Effector memory CD8-positive, alpha-beta T cell (primary cell): ENCODE measurements at regions not wholly inside any gene's neighbourhood (a gene's known extent, or its start where the extent isn't known, plus 50 kb on each side); places are given as distances from the start of the nearest gene placed in this dataset.

Experiments
- ATAC-seq: fragments of 150-1000 bp; cut with Tn5 transposase; replicated peaks from 2 replicates; pipeline ENCODE4 v1.10.0; 2021; ENCODE audit warnings: mild to moderate bottlenecking, moderate library complexity
- DNase-seq, 3 experiments: peaks; one replicate each; pipeline ENCODE4 v3.0.0; 2021
- H3K27ac Mint-ChIP-seq, 2 donors: one replicate each; pipeline ENCODE4 v1.8.0; 2022; ENCODE audit warnings: mild to moderate bottlenecking in 2 of 2, mixed read lengths in 2 of 2, moderate library complexity in 2 of 2
- H3K27me3 Mint-ChIP-seq, 2 donors: one replicate each; pipeline ENCODE4 v1.8.0; 2022; ENCODE audit warnings: mixed read lengths in 2 of 2
- H3K36me3 Mint-ChIP-seq: one replicate; pipeline ENCODE4 v1.8.0; 2022; ENCODE audit warnings: mild to moderate bottlenecking, moderate library complexity, mixed read lengths; ENCODE audit not compliant: insufficient read depth
- H3K4me1 Mint-ChIP-seq, 2 donors: one replicate each; pipeline ENCODE4 v1.8.0; 2022; ENCODE audit warnings: low read depth in 2 of 2, mixed read lengths in 2 of 2
- H3K4me3 Mint-ChIP-seq, 2 donors: one replicate each; pipeline ENCODE4 v1.8.0; 2022; ENCODE audit warnings: mild to moderate bottlenecking in 2 of 2, mixed read lengths in 2 of 2, moderate library complexity in 2 of 2
- H3K9me3 Mint-ChIP-seq, 2 donors: one replicate each; pipeline ENCODE4 v1.8.0; 2022; ENCODE audit warnings: mixed read lengths in 2 of 2

- Mint-ChIP-seq H3K4me3 (no peak overlapping the region), H3K27me3 (peaks cover 2 to 6% of the 10 kb centered on the region in 2 donors), H3K4me1 (no peaks in the 10 kb centered on the region), H3K36me3 (no peaks in the 10 kb centered on the region), H3K9me3 (no peaks in the 10 kb centered on the region), H3K27ac (no peak overlapping the region)
- DNase-seq (no peak), ATAC-seq (no peak)
Observed at GRCh38 chrX:69268611-69269010, 103.4 kb upstream of the PJA1 start.

- H3K27ac Mint-ChIP-seq, result no peak overlapping the region
- no peak for ATAC-seq
Observed at GRCh38 chrX:69264158-69264581, 98.9 kb upstream of the PJA1 start.

GRCh38 chrX:69263251-69263820, 98.1 kb upstream of the PJA1 start:
- Mint-ChIP-seq H3K27ac (no peak overlapping the region), H3K9me3 (no peaks in the 10 kb centered on the region), H3K36me3 (no peaks in the 10 kb centered on the region), H3K4me3 (no peak overlapping the region), H3K4me1 (no peaks in the 10 kb centered on the region), H3K27me3 (peaks cover 15 to 24% of the 10 kb centered on the region in 2 donors)
- no peak for ATAC-seq
- DNase-seq, result no peak

More at GRCh38 chrX:69264158-69264581, 98.9 kb upstream of the PJA1 start:
- no peak overlapping the region for H3K4me3 Mint-ChIP-seq
- H3K4me1 Mint-ChIP-seq, result no peaks in the 10 kb centered on the region
- H3K27me3 Mint-ChIP-seq, result peaks cover 15 to 24% of the 10 kb centered on the region in 2 donors
- no peaks in the 10 kb centered on the region for H3K9me3 Mint-ChIP-seq
- H3K36me3 Mint-ChIP-seq, result no peaks in the 10 kb centered on the region
- DNase-seq, result no peak

- H3K4me3 Mint-ChIP-seq, result no peak overlapping the region
- H3K9me3 Mint-ChIP-seq, result no peaks in the 10 kb centered on the region
- no peak for ATAC-seq
- H3K27ac Mint-ChIP-seq, result no peak overlapping the region
- no peak for DNase-seq
- H3K27me3 Mint-ChIP-seq, result peaks cover 15 to 24% of the 10 kb centered on the region in 2 donors
- no peaks in the 10 kb centered on the region for H3K4me1 Mint-ChIP-seq
- no peaks in the 10 kb centered on the region for H3K36me3 Mint-ChIP-seq
Observed at GRCh38 chrX:69262036-69262936, 97.0 kb upstream of the PJA1 start.

GRCh38 chrX:69260169-69260568, 94.9 kb upstream of the PJA1 start:
- H3K9me3 Mint-ChIP-seq, result no peaks in the 10 kb centered on the region
- H3K4me1 Mint-ChIP-seq, result no peaks in the 10 kb centered on the region
- no peak overlapping the region for H3K27ac Mint-ChIP-seq
- H3K36me3 Mint-ChIP-seq, result no peaks in the 10 kb centered on the region
- no peak for ATAC-seq
- no peak for DNase-seq
- no peak overlapping the region for H3K4me3 Mint-ChIP-seq
- H3K27me3 Mint-ChIP-seq, result peaks cover 15 to 24% of the 10 kb centered on the region in 2 donors

GRCh38 chrX:69258893-69259292, 93.6 kb upstream of the PJA1 start:
- no peak for ATAC-seq
- H3K4me3 Mint-ChIP-seq, result no peak overlapping the region
- no peaks in the 10 kb centered on the region for H3K4me1 Mint-ChIP-seq
- no peaks in the 10 kb centered on the region for H3K36me3 Mint-ChIP-seq
- peaks cover 15 to 24% of the 10 kb centered on the region in 2 donors for H3K27me3 Mint-ChIP-seq
- no peak for DNase-seq
- H3K27ac Mint-ChIP-seq, result no peak overlapping the region
- no peaks in the 10 kb centered on the region for H3K9me3 Mint-ChIP-seq

- Mint-ChIP-seq H3K9me3 (no peaks in the 10 kb centered on the region), H3K4me1 (no peaks in the 10 kb centered on the region), H3K27ac (no peak overlapping the region), H3K4me3 (no peak overlapping the region), H3K36me3 (no peaks in the 10 kb centered on the region), H3K27me3 (peaks cover 7 to 11% of the 10 kb centered on the region in 2 donors)
- ATAC-seq, result no peak
- no peak for DNase-seq
Observed at GRCh38 chrX:69257499-69258127, 92.4 kb upstream of the PJA1 start.

- ATAC-seq (no peak), DNase-seq (no peak)
- H3K27me3 Mint-ChIP-seq, result peaks cover 5 to 10% of the 10 kb centered on the region in 2 donors
- H3K4me1 Mint-ChIP-seq, result no peaks in the 10 kb centered on the region
- no peaks in the 10 kb centered on the region for H3K9me3 Mint-ChIP-seq
- no peak overlapping the region for H3K27ac Mint-ChIP-seq
- H3K4me3 Mint-ChIP-seq, result no peak overlapping the region
- no peaks in the 10 kb centered on the region for H3K36me3 Mint-ChIP-seq
Observed at GRCh38 chrX:69256291-69256565, 91.0 kb upstream of the PJA1 start.

GRCh38 chrX:69255441-69256290, 90.4 kb upstream of the PJA1 start:
- no peak for ATAC-seq
- no peaks in the 10 kb centered on the region for H3K9me3 Mint-ChIP-seq
- no peaks in the 10 kb centered on the region for H3K4me1 Mint-ChIP-seq
- H3K4me3 Mint-ChIP-seq, result no peak overlapping the region
- H3K27me3 Mint-ChIP-seq, result peaks cover 5 to 10% of the 10 kb centered on the region in 2 donors
- no peaks in the 10 kb centered on the region for H3K36me3 Mint-ChIP-seq
- no peak overlapping the region for H3K27ac Mint-ChIP-seq
- DNase-seq, result no peak

GRCh38 chrX:69253821-69254220, 88.6 kb upstream of the PJA1 start:
- no peaks in the 10 kb centered on the region for H3K27me3 Mint-ChIP-seq
- no peaks in the 10 kb centered on the region for H3K36me3 Mint-ChIP-seq
- H3K4me3 Mint-ChIP-seq, result no peak overlapping the region
- ATAC-seq (no peak), DNase-seq (no peak)
- no peaks in the 10 kb centered on the region for H3K4me1 Mint-ChIP-seq
- H3K27ac Mint-ChIP-seq, result no peak overlapping the region
- no peaks in the 10 kb centered on the region for H3K9me3 Mint-ChIP-seq

GRCh38 chrX:69243276-69243675, 78.0 kb upstream of the PJA1 start:
- H3K27me3 Mint-ChIP-seq, result peaks cover 31 to 46% of the 10 kb centered on the region in 2 donors
- H3K4me3 Mint-ChIP-seq, result no peak overlapping the region
- no peak overlapping the region for H3K27ac Mint-ChIP-seq
- no peaks in the 10 kb centered on the region for H3K36me3 Mint-ChIP-seq
- H3K4me1 Mint-ChIP-seq, result no peaks in the 10 kb centered on the region
- ATAC-seq, result no peak
- DNase-seq, result no peak
- no peaks in the 10 kb centered on the region for H3K9me3 Mint-ChIP-seq

GRCh38 chrX:69238887-69239231, 73.6 kb upstream of the PJA1 start:
- no peaks in the 10 kb centered on the region for H3K36me3 Mint-ChIP-seq
- peaks cover 8 to 16% of the 10 kb centered on the region in 2 donors for H3K27me3 Mint-ChIP-seq
- DNase-seq (no peak), ATAC-seq (no peak)
- H3K4me1 Mint-ChIP-seq, result no peaks in the 10 kb centered on the region
- no peaks in the 10 kb centered on the region for H3K9me3 Mint-ChIP-seq
- no peak overlapping the region for H3K4me3 Mint-ChIP-seq
- no peak overlapping the region for H3K27ac Mint-ChIP-seq

GRCh38 chrX:69238114-69238886, 73.0 kb upstream of the PJA1 start:
- Mint-ChIP-seq H3K27ac (no peak overlapping the region), H3K4me1 (no peaks in the 10 kb centered on the region), H3K4me3 (no peak overlapping the region), H3K36me3 (no peaks in the 10 kb centered on the region), H3K9me3 (no peaks in the 10 kb centered on the region), H3K27me3 (peaks cover 2 to 11% of the 10 kb centered on the region in 2 donors)
- no peak for ATAC-seq
- no peak for DNase-seq
